ENCODE measurements at regions not wholly inside any gene's neighbourhood (a gene's known extent, or its start where the extent isn't known, plus 50 kb on each side); places are given as distances from the start of the nearest gene placed in this dataset.

DNA sequence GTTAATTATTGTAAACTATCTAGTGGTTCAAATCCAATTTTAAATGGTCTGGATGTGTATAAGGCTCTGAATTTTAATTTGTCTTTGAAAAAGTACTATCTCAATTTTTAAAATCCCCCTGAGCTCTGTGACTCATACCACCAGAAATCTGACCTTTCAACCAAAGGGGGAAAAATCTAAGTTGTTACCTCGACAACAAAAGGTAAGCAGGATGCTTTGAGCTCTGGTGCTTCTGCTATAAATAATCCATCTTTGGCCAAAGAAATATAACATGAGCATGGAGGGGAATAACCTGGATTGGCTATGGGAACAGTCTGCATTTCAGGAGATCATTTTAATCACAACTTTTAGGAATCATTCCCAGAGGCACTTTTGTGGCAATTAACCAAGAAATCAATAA lies 76.3 kb upstream of the PCSK1 start:
- H3K27ac ChIP-seq: no peak overlapping the region
- no peak for DNase-seq (ENCODE audit: low spot score)

DNA sequence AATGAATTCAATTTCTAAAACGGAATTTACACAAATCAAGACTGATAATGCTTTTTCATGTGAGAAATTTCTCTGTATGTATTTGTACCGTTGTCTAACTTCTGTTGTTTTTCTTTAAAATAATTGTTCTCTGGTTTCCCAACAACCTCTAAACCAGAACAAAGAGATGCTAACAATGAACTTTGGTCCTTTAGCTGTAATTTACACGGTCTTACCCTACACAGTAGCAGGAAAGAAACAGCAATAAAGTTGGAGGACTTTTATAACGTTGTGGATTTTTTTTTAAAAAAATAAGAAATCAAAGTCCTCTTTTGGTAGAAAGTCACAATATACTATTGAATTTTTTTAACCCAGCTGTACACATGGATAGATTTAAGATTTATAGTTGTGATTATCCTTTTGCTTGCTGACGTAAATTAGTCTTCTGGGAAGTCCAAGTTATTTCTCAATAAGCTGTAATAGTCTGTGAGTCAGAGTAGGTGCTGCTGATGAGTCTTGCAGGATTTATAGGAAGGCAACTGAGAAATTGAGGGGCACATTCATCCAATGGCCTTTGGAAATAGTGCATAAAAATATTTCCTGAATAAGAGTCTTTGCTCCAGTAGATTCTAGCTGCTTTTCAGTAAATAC lies 76.8 kb upstream of the PCSK1 start:
- ATAC-seq (ENCODE audit: insufficient number of reproducible peaks, low FRiP score, low read depth) (no peak), DNase-seq (ENCODE audit: low spot score) (no peak)
- Histone ChIP-seq H3K4me3 (no peak overlapping the region), H3K9me3 (no peaks in the 10 kb centered on the region), H3K36me3 (no peaks in the 10 kb centered on the region), H3K27me3 (replicated peaks; ENCODE audit: insufficient read depth) (no peaks in the 10 kb centered on the region), H3K4me1 (ENCODE audit: control insufficient read depth in 1 of 2, low read depth in 2 of 2) (no peaks in the 10 kb centered on the region), H3K27ac (no peak overlapping the region)
- TF ChIP-seq, protein P1, sequence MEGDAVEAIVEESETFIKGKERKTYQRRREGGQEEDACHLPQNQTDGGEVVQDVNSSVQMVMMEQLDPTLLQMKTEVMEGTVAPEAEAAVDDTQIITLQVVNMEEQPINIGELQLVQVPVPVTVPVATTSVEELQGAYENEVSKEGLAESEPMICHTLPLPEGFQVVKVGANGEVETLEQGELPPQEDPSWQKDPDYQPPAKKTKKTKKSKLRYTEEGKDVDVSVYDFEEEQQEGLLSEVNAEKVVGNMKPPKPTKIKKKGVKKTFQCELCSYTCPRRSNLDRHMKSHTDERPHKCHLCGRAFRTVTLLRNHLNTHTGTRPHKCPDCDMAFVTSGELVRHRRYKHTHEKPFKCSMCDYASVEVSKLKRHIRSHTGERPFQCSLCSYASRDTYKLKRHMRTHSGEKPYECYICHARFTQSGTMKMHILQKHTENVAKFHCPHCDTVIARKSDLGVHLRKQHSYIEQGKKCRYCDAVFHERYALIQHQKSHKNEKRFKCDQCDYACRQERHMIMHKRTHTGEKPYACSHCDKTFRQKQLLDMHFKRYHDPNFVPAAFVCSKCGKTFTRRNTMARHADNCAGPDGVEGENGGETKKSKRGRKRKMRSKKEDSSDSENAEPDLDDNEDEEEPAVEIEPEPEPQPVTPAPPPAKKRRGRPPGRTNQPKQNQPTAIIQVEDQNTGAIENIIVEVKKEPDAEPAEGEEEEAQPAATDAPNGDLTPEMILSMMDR (IDR thresholded peaks at IDR 0.05): no peak

More for the DNA sequence above, 76.3 kb upstream of the PCSK1 start:
- no peaks in the 10 kb centered on the region for H3K27me3 ChIP-seq (replicated peaks; ENCODE audit: insufficient read depth)
- no peaks in the 10 kb centered on the region for H3K36me3 ChIP-seq
- TF ChIP-seq, protein P1 (IDR thresholded peaks at IDR 0.05): no peak
- no peaks in the 10 kb centered on the region for H3K9me3 ChIP-seq
- H3K4me3 ChIP-seq: no peak overlapping the region
- no peak for ATAC-seq (ENCODE audit: insufficient number of reproducible peaks, low FRiP score, low read depth)
- no peaks in the 10 kb centered on the region for H3K4me1 ChIP-seq (ENCODE audit: control insufficient read depth in 1 of 2, low read depth in 2 of 2)

DNA sequence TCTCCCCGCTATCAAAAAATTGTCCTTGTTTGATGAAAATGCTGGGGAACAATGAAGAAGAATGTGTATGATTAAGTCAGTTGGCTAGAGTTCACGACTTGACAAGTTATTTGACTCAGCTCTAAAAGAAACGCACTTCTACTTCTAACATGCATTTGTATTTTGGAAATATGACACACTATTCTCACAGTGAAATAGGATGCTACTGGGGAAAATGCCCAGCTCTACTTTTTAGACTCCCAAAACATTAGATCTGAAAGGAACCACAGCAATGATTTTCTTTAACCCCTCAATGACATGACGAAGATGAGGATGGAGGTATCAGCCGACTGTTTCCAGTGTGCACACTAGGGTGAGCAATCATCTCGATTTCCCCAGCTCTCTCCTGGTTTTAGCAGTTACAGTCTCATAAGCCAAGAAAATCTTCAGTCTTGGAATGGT lies 83.6 kb upstream of the PCSK1 start:
- DNase-seq (ENCODE audit: low spot score) (no peak), ATAC-seq (ENCODE audit: insufficient number of reproducible peaks, low FRiP score, low read depth) (no peak)
- no peak overlapping the region for H3K4me3 ChIP-seq
- TF ChIP-seq, protein P1 (IDR thresholded peaks at IDR 0.05): no peak
- no peaks in the 10 kb centered on the region for H3K36me3 ChIP-seq
- peaks cover 0 to 14% of the 10 kb centered on the region in 2 donors for H3K4me1 ChIP-seq (ENCODE audit: control insufficient read depth in 1 of 2, low read depth in 2 of 2)
- no peaks in the 10 kb centered on the region for H3K9me3 ChIP-seq
- no peak overlapping the region for H3K27ac ChIP-seq
- no peaks in the 10 kb centered on the region for H3K27me3 ChIP-seq (replicated peaks; ENCODE audit: insufficient read depth)

DNA sequence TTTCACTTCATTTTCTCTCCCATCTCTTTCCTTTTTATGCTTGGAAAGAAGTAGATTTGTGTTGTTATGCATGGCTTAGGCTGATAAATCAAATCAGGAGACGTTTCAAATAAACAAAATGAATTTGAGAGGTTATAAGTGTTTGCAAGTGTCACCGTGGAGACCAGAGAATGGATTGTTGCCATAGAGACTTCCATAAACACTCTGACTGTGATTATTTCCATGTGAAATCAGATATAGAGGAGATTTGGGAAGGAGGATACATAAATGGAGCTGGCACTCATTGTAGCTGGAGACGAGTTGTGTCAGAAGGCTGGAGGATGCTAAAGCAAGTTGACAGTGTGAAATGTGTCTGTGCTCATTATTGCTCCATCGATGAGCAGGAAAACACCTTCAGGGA lies 84.2 kb upstream of the PCSK1 start:
- Histone ChIP-seq H3K4me1 (ENCODE audit: control insufficient read depth in 1 of 2, low read depth in 2 of 2) (peaks cover 0 to 14% of the 10 kb centered on the region in 2 donors), H3K27ac (no peak overlapping the region), H3K27me3 (replicated peaks; ENCODE audit: insufficient read depth) (no peaks in the 10 kb centered on the region), H3K9me3 (no peaks in the 10 kb centered on the region), H3K4me3 (no peak overlapping the region), H3K36me3 (no peaks in the 10 kb centered on the region)
- ATAC-seq (ENCODE audit: insufficient number of reproducible peaks, low FRiP score, low read depth): no peak
- TF ChIP-seq, protein P1 (IDR thresholded peaks at IDR 0.05): no peak
- no peak for DNase-seq (ENCODE audit: low spot score)

DNA sequence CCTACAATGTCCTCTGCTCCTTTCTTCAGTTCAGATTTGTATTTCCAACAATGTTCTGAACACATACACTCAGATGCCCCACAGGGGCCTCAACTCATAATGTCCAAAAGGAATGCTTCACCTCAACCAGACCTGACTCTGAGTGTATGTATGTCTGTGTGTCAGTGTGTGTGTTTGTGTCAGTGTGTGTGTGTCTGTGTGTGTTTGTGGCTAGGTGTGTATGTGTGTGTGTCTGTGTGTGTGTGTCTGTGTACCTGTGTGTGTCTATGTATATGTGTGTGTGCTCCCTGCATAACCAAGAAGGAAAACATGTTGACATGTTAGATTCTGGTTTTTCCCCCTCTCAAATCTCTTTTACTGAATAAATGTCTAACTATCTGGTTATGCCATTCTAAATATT lies 87.3 kb upstream of the PCSK1 start:
- H3K27me3 ChIP-seq (replicated peaks; ENCODE audit: insufficient read depth): no peaks in the 10 kb centered on the region
- H3K36me3 ChIP-seq: no peaks in the 10 kb centered on the region
- DNase-seq (ENCODE audit: low spot score) (no peak), ATAC-seq (ENCODE audit: insufficient number of reproducible peaks, low FRiP score, low read depth) (no peak)
- H3K4me3 ChIP-seq: no peak overlapping the region
- no peak overlapping the region for H3K27ac ChIP-seq
- H3K4me1 ChIP-seq (ENCODE audit: control insufficient read depth in 1 of 2, low read depth in 2 of 2): peaks cover 0 to 14% of the 10 kb centered on the region in 2 donors
- H3K9me3 ChIP-seq: no peaks in the 10 kb centered on the region
- TF ChIP-seq, protein P1 (IDR thresholded peaks at IDR 0.05): no peak
